Endodermal cell (in vitro differentiated cells): ENCODE measurements at regions not wholly inside any gene's neighbourhood (a gene's known extent, or its start where the extent isn't known, plus 50 kb on each side); places are given as distances from the start of the nearest gene placed in this dataset.

Source experiments
- DNase-seq: peaks from one replicate; pipeline ENCODE4 v3.0.0-alpha.2; 2017
- H3K27ac ChIP-seq: 2 replicates; pipeline ENCODE4 v1.5.1; 2013; ENCODE audit warnings: mild to moderate bottlenecking, low read depth, low read length, moderate library complexity
- H3K27me3 ChIP-seq: 2 replicates; pipeline ENCODE4 v1.6.1; 2013; ENCODE audit warnings: mild to moderate bottlenecking, low read length, moderate library complexity; ENCODE audit not compliant: insufficient read depth, control insufficient read depth, poor library complexity, severe bottlenecking
- H3K36me3 ChIP-seq: 2 replicates; pipeline ENCODE4 v1.7.0; 2013; ENCODE audit warnings: mild to moderate bottlenecking, low read length, moderate library complexity; ENCODE audit not compliant: control insufficient read depth, insufficient read depth
- H3K4me1 ChIP-seq: one replicate; pipeline ENCODE4 v1.7.0; 2013; ENCODE audit warnings: low read length; ENCODE audit not compliant: control insufficient read depth, insufficient read depth
- H3K4me3 ChIP-seq: 2 replicates; pipeline ENCODE4 v1.5.1; 2013; ENCODE audit warnings: mild to moderate bottlenecking, low read length, moderate library complexity
- H3K9ac ChIP-seq: 2 replicates; pipeline ENCODE4 v1.6.1; 2013; ENCODE audit warnings: mild to moderate bottlenecking, low read length, moderate library complexity; ENCODE audit not compliant: poor library complexity, severe bottlenecking; ENCODE audit errors: extremely low read depth
- H3K9me3 ChIP-seq: 2 replicates; pipeline ENCODE4 v1.6.1; 2013; ENCODE audit warnings: mild to moderate bottlenecking, low read length, moderate library complexity; ENCODE audit not compliant: control insufficient read depth
- H3K27ac Mint-ChIP-seq: 2 replicates; pipeline ENCODE4 v1.8.0; 2020; ENCODE audit warnings: mixed read lengths
- H3K27me3 Mint-ChIP-seq: 2 replicates; pipeline ENCODE4 v1.8.0; 2021; ENCODE audit warnings: mild to moderate bottlenecking, mixed read lengths; ENCODE audit not compliant: insufficient read depth
- H3K36me3 Mint-ChIP-seq: 2 replicates; pipeline ENCODE4 v1.8.0; 2020; ENCODE audit warnings: low read depth, mixed read lengths
- H3K4me1 Mint-ChIP-seq: 2 replicates; pipeline ENCODE4 v1.8.0; 2020; ENCODE audit warnings: mixed read lengths
- H3K4me3 Mint-ChIP-seq: 2 replicates; pipeline ENCODE4 v1.8.0; 2020; ENCODE audit warnings: mild to moderate bottlenecking, moderate library complexity, mixed read lengths
- H3K9me3 Mint-ChIP-seq: 2 replicates; pipeline ENCODE4 v1.8.0; 2020; ENCODE audit warnings: mild to moderate bottlenecking, mixed read lengths
- WGBS, 2 experiments: methylation state at CpG; one replicate each; pipeline versions ENCODE4 v1.1.5 to v1.1.7; 2013; ENCODE audit warnings: missing lambda C conversion rate in 2 of 2, mixed read lengths in 1 of 2; ENCODE audit not compliant: insufficient coverage in 1 of 2, insufficient read length in 1 of 2; 5-methylcytosine and 5-hydroxymethylcytosine counted together
- TF ChIP-seq, protein P1 (sequence below): fragments of 200-600 bp; sonication (generic); conservative IDR thresholded peaks from 2 replicates; pipeline ENCODE4 v1.5.0; 2021; ENCODE audit warnings: antibody characterized with exemption, mild to moderate bottlenecking

- Histone ChIP-seq H3K36me3 (no peaks in the 10 kb centered on the region), H3K27ac (no peak overlapping the region), H3K27me3 (no peaks in the 10 kb centered on the region), H3K4me3 (no peak overlapping the region), H3K4me1 (no peaks in the 10 kb centered on the region), H3K9me3 (no peaks in the 10 kb centered on the region), H3K9ac (no peak overlapping the region)
- Mint-ChIP-seq H3K36me3 (no peaks in the 10 kb centered on the region), H3K9me3 (peaks cover 4% of the 10 kb centered on the region), H3K4me3 (no peak overlapping the region), H3K27ac (no peak overlapping the region), H3K27me3 (no peaks in the 10 kb centered on the region), H3K4me1 (peaks cover 6% of the 10 kb centered on the region)
- TF ChIP-seq, protein P1, sequence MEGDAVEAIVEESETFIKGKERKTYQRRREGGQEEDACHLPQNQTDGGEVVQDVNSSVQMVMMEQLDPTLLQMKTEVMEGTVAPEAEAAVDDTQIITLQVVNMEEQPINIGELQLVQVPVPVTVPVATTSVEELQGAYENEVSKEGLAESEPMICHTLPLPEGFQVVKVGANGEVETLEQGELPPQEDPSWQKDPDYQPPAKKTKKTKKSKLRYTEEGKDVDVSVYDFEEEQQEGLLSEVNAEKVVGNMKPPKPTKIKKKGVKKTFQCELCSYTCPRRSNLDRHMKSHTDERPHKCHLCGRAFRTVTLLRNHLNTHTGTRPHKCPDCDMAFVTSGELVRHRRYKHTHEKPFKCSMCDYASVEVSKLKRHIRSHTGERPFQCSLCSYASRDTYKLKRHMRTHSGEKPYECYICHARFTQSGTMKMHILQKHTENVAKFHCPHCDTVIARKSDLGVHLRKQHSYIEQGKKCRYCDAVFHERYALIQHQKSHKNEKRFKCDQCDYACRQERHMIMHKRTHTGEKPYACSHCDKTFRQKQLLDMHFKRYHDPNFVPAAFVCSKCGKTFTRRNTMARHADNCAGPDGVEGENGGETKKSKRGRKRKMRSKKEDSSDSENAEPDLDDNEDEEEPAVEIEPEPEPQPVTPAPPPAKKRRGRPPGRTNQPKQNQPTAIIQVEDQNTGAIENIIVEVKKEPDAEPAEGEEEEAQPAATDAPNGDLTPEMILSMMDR, result no peak
- 88 to 100% methylated on average over 1 of the region's 1 CpG for WGBS, 2 experiments
- DNase-seq, result no peak
Measured at GRCh38 chr3:22634433-22634832, 568.7 kb upstream of the UBE2E2 start.

- Histone ChIP-seq H3K36me3 (no peaks in the 10 kb centered on the region), H3K27me3 (no peaks in the 10 kb centered on the region), H3K9me3 (no peaks in the 10 kb centered on the region), H3K27ac (no peak overlapping the region), H3K9ac (no peak overlapping the region), H3K4me3 (no peak overlapping the region), H3K4me1 (no peaks in the 10 kb centered on the region)
- Mint-ChIP-seq H3K9me3 (no peaks in the 10 kb centered on the region), H3K27ac (no peak overlapping the region), H3K4me1 (peaks cover 4% of the 10 kb centered on the region), H3K4me3 (no peak overlapping the region), H3K36me3 (no peaks in the 10 kb centered on the region), H3K27me3 (peaks cover 6% of the 10 kb centered on the region)
- TF ChIP-seq, protein P1, result no peak
- 85% methylated on average over 1 of the region's 1 CpG; no CpG with 5 or more reads in 1 of the 2 experiments for WGBS, 2 experiments
- DNase-seq, result no peak
Measured at GRCh38 chr3:22659651-22660475, 543.3 kb upstream of the UBE2E2 start.

- Mint-ChIP-seq H3K9me3 (no peaks in the 10 kb centered on the region), H3K36me3 (no peaks in the 10 kb centered on the region), H3K4me1 (peaks cover 4% of the 10 kb centered on the region), H3K4me3 (no peak overlapping the region), H3K27ac (no peak overlapping the region), H3K27me3 (peaks cover 6% of the 10 kb centered on the region)
- Histone ChIP-seq H3K36me3 (no peaks in the 10 kb centered on the region), H3K9me3 (no peaks in the 10 kb centered on the region), H3K4me3 (no peak overlapping the region), H3K9ac (no peak overlapping the region), H3K27me3 (no peaks in the 10 kb centered on the region), H3K4me1 (no peaks in the 10 kb centered on the region), H3K27ac (no peak overlapping the region)
- TF ChIP-seq, protein P1, result no peak
- WGBS, 2 experiments, result 100% methylated on average over 1 of the region's 1 CpG; no CpG with 5 or more reads in 1 of the 2 experiments
- no peak for DNase-seq
Measured at GRCh38 chr3:22660606-22661005, 542.5 kb upstream of the UBE2E2 start.
